GM23338 (cell line): ENCODE measurements at regions not wholly inside any gene's neighbourhood (a gene's known extent, or its start where the extent isn't known, plus 50 kb on each side); places are given as distances from the start of the nearest gene placed in this dataset.
A peak's percentile ranks its signal among the peaks of the same experiment; 100 is the strongest.

Experiments used
- CREB1 ChIP-seq: fragments of 250-450 bp; sonication (Bioruptor Pico); IDR thresholded peaks from 2 replicates; pipeline ENCODE4 v1.5.0; 2020; ENCODE audit warnings: low read depth, mild to moderate bottlenecking, moderate library complexity
- CTCF ChIP-seq, 2 experiments: fragments of 200-600 bp in 1 of 2; sonication (generic) in 1 of 2; conservative IDR thresholded peaks; 2 replicates each; pipeline versions ENCODE4 v1.5.1 to v1.6.1; 2016 to 2017; ENCODE audit warnings: antibody characterized with exemption in 2 of 2, low read depth in 2 of 2, mild to moderate bottlenecking in 2 of 2, moderate library complexity in 1 of 2
- ETS1 ChIP-seq: IDR thresholded peaks from 2 replicates; pipeline ENCODE4 v1.6.1; 2016; ENCODE audit warnings: antibody characterized with exemption
- EZH2 ChIP-seq: fragments of 200-600 bp; sonication (generic); IDR thresholded peaks from one replicate; pipeline ENCODE4 v1.8.0; 2017; ENCODE audit warnings: antibody characterized with exemption, mild to moderate bottlenecking, low read depth; ENCODE audit not compliant: unreplicated experiment
- EZH2phosphoT487 ChIP-seq: fragments of 200-600 bp; sonication (generic); IDR thresholded peaks from one replicate; pipeline ENCODE4 v1.8.1; 2018; ENCODE audit warnings: antibody characterized with exemption; ENCODE audit not compliant: unreplicated experiment
- JUNB ChIP-seq: IDR thresholded peaks from one replicate; pipeline ENCODE4 v1.6.1; 2016; ENCODE audit warnings: antibody characterized with exemption; ENCODE audit not compliant: unreplicated experiment
- NANOG ChIP-seq: IDR thresholded peaks from 2 replicates; pipeline ENCODE4 v1.6.1; 2016; ENCODE audit warnings: antibody characterized with exemption, borderline replicate concordance
- POLR2AphosphoS5 ChIP-seq: IDR thresholded peaks from 2 replicates; pipeline ENCODE4 v1.6.1; 2016; ENCODE audit warnings: antibody characterized with exemption, low read depth
- REST ChIP-seq: IDR thresholded peaks from one replicate; pipeline ENCODE4 v1.6.1; 2018; ENCODE audit warnings: antibody characterized with exemption; ENCODE audit not compliant: unreplicated experiment
- STAT1 ChIP-seq: IDR thresholded peaks from one replicate; pipeline ENCODE4 v1.6.1; 2016; ENCODE audit warnings: antibody characterized with exemption; ENCODE audit not compliant: unreplicated experiment
- ZNF114 ChIP-seq: fragments of 250-450 bp; sonication (Bioruptor Pico); IDR thresholded peaks from 2 replicates; pipeline ENCODE4 v1.5.0; 2020; ENCODE audit warnings: mild to moderate bottlenecking, moderate library complexity
- ZNF331 ChIP-seq: fragments of 250-450 bp; sonication (Bioruptor Pico); IDR thresholded peaks from 2 replicates; pipeline ENCODE4 v1.5.0; 2020; ENCODE audit warnings: low read depth, mild to moderate bottlenecking, moderate library complexity
- ZNF462 ChIP-seq: fragments of 250-450 bp; sonication (Bioruptor Pico); IDR thresholded peaks from 2 replicates; pipeline ENCODE4 v1.5.0; 2020; ENCODE audit warnings: mild to moderate bottlenecking, moderate library complexity

- no peak for TF ChIP-seq EZH2phosphoT487
- peak; percentile 56 to 58 for TF ChIP-seq CTCF (conservative IDR thresholded peaks at IDR 0.05; ENCODE audit: low read depth in 2 of 2)
- TF ChIP-seq REST = no peak
- TF ChIP-seq EZH2 = no peak
- TF ChIP-seq POLR2AphosphoS5 = no peak
- no peak for TF ChIP-seq CREB1 (CRISPR knock-in tag)
- TF ChIP-seq JUNB = no peak
- TF ChIP-seq STAT1 = no peak
- TF ChIP-seq ETS1 = no peak
- no peak for TF ChIP-seq ZNF114 (CRISPR knock-in tag)
- no peak for TF ChIP-seq NANOG
- TF ChIP-seq ZNF462 = no peak
- no peak for TF ChIP-seq ZNF331 (CRISPR knock-in tag)
These were observed 1359.5 kb upstream of the DIAPH2 start for GRCh38 chrX:95325185-95325584.
